H1 (cell line): ENCODE measurements at regions not wholly inside any gene's neighbourhood (a gene's known extent, or its start where the extent isn't known, plus 50 kb on each side); places are given as distances from the start of the nearest gene placed in this dataset.

Source experiments
- CBX8 ChIP-seq: fragments of 300-800, 300-1000 bp; sonication (generic); IDR thresholded peaks from 2 replicates; pipeline ENCODE4 v1.7.1; 2016; ENCODE audit warnings: low read depth, low read length, borderline replicate concordance
- CTCF ChIP-seq, 3 experiments: IDR thresholded peaks; 1 replicate in 2 of 3; 2 replicates in 1 of 3; pipeline versions ENCODE4 v1.5.1 to v1.6.1; 2011; ENCODE audit warnings: low read length in 3 of 3, mild to moderate bottlenecking in 3 of 3, inconsistent platforms in 2 of 3, low read depth in 1 of 3, moderate library complexity in 1 of 3; ENCODE audit not compliant: insufficient read depth in 1 of 3; ENCODE audit errors: control extremely low read depth in 1 of 3
- EP300 ChIP-seq, 2 experiments: IDR thresholded peaks; 1 replicate in 1 of 2; 2 replicates in 1 of 2; pipeline ENCODE4 v1.6.1; 2011 to 2012; ENCODE audit warnings: low read depth in 2 of 2, low read length in 2 of 2, mild to moderate bottlenecking in 2 of 2, borderline replicate concordance in 1 of 2, inconsistent platforms in 1 of 2, moderate library complexity in 1 of 2
- EZH2 ChIP-seq: fragments of 200-600 bp; sonication (generic); IDR thresholded peaks from 2 replicates; pipeline ENCODE4 v1.7.1; 2012; ENCODE audit warnings: low read depth, mild to moderate bottlenecking, moderate library complexity, low read length, inconsistent platforms; ENCODE audit not compliant: severe bottlenecking
- HDAC6 ChIP-seq: IDR thresholded peaks from one replicate; pipeline ENCODE4 v1.7.1; 2012; ENCODE audit warnings: low read depth, mild to moderate bottlenecking, inconsistent platforms, low read length, moderate library complexity
- JUND ChIP-seq: IDR thresholded peaks from 2 replicates; pipeline ENCODE4 v1.6.1; 2011; ENCODE audit warnings: mild to moderate bottlenecking, improper control_type of control experiment, low read length
- POLR2A ChIP-seq, 2 experiments: IDR thresholded peaks; 1 replicate in 1 of 2; 2 replicates in 1 of 2; pipeline ENCODE4 v1.6.1; 2011; ENCODE audit warnings: low read depth in 2 of 2, low read length in 2 of 2, mild to moderate bottlenecking in 2 of 2; ENCODE audit errors: control extremely low read depth in 1 of 2
- POLR2AphosphoS5 ChIP-seq: IDR thresholded peaks from 2 replicates; pipeline ENCODE4 v1.6.1; 2011; ENCODE audit warnings: low read depth, low read length
- RNF2 ChIP-seq: fragments of 200-900, 300-1000 bp; sonication (generic); IDR thresholded peaks from 2 replicates; pipeline ENCODE4 v1.7.1; 2016; ENCODE audit warnings: borderline replicate concordance, low read depth, mild to moderate bottlenecking, antibody characterized with exemption, low read length; ENCODE audit not compliant: poor library complexity, severe bottlenecking; ENCODE audit errors: missing control alignments
- SIN3A ChIP-seq, 2 experiments: IDR thresholded peaks in 1 of 2; conservative IDR thresholded peaks in 1 of 2; 2 replicates each; pipeline ENCODE4 v1.6.1; 2011 to 2012; ENCODE audit warnings: low read length in 2 of 2, improper control_type of control experiment in 1 of 2, low read depth in 1 of 2, mild to moderate bottlenecking in 1 of 2
- SRF ChIP-seq: IDR thresholded peaks from 2 replicates; pipeline ENCODE4 v1.6.1; 2011; ENCODE audit warnings: mild to moderate bottlenecking, low read depth, low read length, moderate library complexity
- TAF1 ChIP-seq: IDR thresholded peaks from 2 replicates; pipeline ENCODE4 v1.6.1; 2011; ENCODE audit warnings: mild to moderate bottlenecking, low read depth, low read length
- TCF12 ChIP-seq: IDR thresholded peaks from 2 replicates; pipeline ENCODE4 v1.6.1; 2011; ENCODE audit warnings: low read depth, mild to moderate bottlenecking, low read length

DNA sequence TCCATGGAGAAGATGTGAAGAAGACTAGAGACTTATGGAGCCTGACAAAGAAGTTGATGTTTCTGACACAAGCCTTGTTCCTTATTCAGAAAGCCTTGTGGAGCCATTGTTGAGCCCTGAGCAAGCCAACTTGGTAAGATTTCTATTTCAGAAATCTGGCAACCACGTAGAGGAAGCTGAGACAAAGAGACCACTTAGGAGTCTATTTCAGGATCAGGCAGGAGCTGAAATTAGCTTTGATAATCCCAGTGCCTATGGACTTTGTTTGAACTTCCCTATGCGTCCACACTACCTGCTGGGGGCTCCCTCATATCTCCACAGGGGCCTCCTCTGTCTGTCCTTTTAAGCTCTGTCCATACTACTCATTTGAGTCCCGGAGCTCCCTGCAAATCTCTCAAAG lies 540.0 kb upstream of the GOT2 start:
- TF ChIP-seq POLR2A (IDR thresholded peaks at IDR 0.05; ENCODE audit: control extremely low read depth in 1 of 2, low read depth in 2 of 2, low read length in 2 of 2) (no peak), CTCF (IDR thresholded peaks at IDR 0.05; ENCODE audit: control extremely low read depth in 1 of 3, insufficient read depth in 1 of 3, low read depth in 1 of 3, low read length in 3 of 3) (no peak), EZH2 (no peak), RNF2 (no peak), POLR2AphosphoS5 (no peak), SIN3A (conservative IDR thresholded peaks at IDR 0.05 in 1 of 2, IDR thresholded peaks at IDR 0.05 in 1 of 2; ENCODE audit: low read depth in 1 of 2, low read length in 2 of 2) (no peak), HDAC6 (no peak), JUND (no peak), TCF12 (no peak), TAF1 (no peak), EP300 (IDR thresholded peaks at IDR 0.05; ENCODE audit: borderline replicate concordance in 1 of 2, low read depth in 2 of 2, low read length in 2 of 2) (no peak), CBX8 (no peak), SRF (no peak)
